ENCODE measurements at regions not wholly inside any gene's neighbourhood (a gene's known extent, or its start where the extent isn't known, plus 50 kb on each side); places are given as distances from the start of the nearest gene placed in this dataset.

DNA sequence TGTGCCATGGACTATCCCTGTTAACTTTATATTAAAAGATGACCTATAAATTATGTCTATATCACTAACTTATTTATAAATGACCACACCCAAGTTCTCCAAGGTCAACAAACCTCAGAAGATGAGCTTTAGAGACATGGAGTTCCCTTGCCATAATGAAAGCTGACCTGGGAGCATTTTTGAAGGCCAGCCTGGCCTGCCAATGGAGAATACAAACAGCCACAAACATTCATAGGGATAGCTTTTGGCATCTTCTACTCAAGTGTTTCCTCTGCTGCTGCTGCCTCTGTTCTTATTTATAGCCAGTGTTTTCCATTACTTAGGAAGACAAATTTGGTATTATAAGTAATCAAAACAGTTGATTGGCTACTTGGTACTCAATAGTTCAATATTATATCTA, 117.3 kb upstream of the ADAMTS19 start:
- no peak for FAIRE-seq

DNA sequence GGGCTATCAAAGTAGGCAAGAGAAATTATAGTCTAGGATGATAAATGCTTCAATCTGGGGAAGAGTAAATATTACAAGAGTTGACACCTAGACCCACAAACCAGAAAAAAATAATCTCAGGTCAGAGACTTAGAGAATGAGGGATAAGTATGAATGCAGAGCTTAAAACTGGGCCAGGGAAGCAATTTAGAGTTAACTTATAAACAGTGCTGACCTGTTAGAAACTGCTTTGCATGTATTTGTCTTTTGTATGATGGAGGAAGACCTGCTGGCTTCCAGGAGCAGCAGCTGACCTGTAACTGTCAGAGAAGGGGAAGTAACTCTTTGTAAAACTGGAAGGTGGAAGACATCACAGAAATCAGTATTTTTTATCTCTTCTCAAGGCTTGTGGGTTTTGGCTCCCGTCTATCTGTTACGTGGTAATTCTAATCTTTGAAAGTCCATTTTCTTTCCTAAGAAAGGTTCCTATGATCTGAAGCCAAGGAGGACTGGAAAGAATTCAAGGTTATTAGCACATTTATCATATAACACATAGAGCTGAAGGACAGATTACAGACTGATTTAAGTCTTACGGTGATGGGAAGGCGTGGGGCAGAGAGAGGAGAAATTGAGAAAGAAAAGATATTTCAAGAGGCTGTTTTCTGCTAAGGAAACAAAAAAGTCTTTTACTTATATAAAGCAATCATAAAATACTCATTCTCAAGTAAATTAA, 114.7 kb upstream of the ADAMTS19 start:
- no peak for FAIRE-seq

GRCh38 chr5:129356846-129357245, 103.3 kb upstream of the ADAMTS19 start:
- FAIRE-seq, result no peak

DNA sequence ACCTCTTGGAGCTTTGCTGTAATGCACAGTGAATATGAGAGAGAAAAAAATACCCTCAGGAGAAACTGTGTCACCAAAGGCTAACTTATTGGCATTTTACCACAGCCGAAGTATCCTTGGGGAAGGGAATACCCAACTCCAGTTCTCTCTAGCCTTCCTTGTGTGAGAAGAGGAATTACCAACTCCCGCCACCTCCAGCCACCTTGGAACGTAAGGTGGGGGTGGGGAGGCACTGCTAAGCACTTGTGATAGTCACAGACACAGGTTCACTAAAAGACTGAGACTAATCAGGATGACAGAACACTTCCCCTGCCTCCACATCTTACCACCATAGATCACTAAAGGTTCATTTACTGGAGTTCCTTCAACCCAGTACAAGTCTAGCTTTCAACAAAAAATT, 102.0 kb upstream of the ADAMTS19 start:
- FAIRE-seq, result no peak

DNA sequence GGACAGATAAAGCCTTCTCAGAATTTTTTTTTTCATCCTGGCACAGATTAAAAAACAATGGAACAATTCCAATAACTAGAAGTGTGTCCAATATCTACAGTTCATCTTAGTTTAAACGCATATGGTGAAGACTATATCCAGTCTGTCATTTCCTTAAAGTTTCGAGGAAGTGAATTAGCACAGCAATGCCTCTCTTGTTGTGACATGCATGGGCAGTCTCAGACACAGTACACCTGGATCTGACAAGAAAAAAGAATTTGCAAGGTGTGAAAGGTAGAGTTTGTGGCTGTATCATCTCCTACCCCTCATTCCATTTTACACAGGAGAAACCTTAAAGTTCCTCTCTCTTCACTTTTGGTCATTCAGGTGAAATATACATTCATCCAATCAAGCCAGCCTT, 100.6 kb upstream of the ADAMTS19 start:
- FAIRE-seq, result no peak

GRCh38 chr5:129361441-129362025, 98.6 kb upstream of the ADAMTS19 start:
- no peak for FAIRE-seq

DNA sequence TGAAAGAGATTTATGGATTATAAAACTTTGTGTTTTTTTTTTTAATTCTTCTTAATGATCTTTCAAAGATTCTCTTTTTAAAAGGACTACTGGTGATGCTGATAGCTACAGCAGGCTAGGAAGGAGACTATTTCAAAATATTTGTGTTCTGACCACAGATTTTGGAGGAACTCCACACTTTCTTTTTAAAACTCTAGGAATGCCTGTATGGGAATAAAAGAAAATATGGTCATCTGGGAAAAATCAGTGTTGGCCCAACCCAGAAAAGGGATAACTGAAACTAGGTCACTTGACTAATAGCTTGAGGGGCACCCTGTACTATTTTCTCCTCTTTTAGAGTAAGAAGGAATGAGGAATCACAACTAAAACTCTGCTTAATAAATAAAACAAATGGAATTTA, 97.6 kb upstream of the ADAMTS19 start:
- no peak for FAIRE-seq

- FAIRE-seq, result no peak
Measured at GRCh38 chr5:129363991-129364390, 96.1 kb upstream of the ADAMTS19 start.

GRCh38 chr5:129367883-129368282, 92.2 kb upstream of the ADAMTS19 start:
- no peak for FAIRE-seq

DNA sequence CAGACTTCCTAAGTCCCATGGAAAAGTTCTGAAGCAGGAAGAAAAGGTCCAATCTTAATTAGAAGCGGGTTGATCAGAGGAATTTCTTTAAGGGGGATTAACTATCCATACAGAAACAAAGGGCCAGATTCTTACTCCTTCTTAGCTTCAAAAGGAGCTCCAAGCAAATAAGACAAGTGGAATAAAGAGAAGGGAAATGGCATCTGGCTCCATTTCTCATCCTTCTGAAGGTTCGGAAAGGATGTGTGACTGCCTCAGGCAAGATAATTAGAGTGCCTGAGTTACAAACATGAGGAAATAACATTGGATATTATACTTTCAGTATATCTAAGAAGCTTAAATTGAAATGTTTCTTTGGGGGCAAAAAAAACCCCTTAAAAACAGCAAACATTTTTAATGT, 88.1 kb upstream of the ADAMTS19 start:
- no peak for FAIRE-seq

DNA sequence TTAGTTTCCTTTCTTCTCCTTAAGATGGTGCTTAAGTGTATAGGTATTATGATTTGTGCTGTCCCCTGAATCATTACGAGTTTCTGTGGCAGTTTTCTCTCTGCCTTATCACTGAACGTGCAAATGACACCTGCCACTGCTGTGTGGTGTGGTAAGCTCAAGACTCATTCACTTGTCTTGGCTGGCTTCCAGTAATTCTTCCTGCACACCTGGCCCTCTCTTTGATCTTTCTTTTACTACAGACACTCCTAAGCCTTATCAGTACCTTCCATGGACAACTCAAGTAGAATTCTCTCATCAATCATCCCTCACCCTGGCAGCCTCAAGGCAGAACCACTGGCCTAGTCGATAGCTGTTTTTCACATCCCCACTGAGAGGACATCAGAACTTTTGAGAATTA, 82.6 kb upstream of the ADAMTS19 start:
- FAIRE-seq, result no peak

DNA sequence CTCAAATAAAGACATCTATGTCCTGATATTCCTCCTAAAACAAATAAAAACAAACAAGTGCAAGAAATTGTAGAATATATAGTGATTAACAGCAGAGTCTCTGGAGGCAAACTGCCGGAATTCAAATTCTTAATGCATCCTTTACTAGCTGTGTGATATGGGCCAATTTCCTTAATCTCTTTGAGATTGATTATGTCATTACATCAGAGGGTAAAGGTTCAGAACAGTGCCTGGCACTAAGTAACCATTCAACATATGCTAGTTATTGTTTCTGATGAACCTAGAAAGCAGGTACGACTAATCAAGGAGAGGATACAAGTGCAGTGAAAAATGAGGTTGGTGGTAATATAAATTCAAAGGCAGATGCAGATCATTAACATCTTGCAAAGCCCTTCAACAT, 81.1 kb upstream of the ADAMTS19 start:
- FAIRE-seq, result no peak

- no peak for FAIRE-seq
Measured at GRCh38 chr5:129379406-129379805, 80.7 kb upstream of the ADAMTS19 start.

- FAIRE-seq, result no peak
Measured at GRCh38 chr5:129382921-129383672, 77.0 kb upstream of the ADAMTS19 start.

- FAIRE-seq, result no peak
Measured at GRCh38 chr5:129384193-129384592, 75.9 kb upstream of the ADAMTS19 start.

DNA sequence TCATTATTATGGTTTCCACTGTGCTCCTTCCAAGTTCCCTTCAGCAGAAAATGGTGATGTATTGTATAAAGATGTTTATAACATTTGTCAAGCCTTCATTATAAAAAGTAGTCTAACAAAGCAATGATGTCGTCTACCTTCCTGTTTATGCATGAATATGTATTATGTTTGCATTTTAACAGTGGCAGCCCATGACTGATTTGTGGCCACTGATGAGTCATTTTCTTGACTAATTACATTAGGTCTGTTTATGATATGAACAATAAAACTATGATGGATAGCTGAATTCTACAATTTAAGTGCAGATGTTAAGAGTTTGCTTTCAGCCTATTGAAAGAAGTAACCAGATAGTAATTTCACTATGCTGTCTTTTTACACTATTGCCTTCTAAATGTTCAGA, 75.4 kb upstream of the ADAMTS19 start:
- FAIRE-seq, result no peak

GRCh38 chr5:129387944-129388343, 72.2 kb upstream of the ADAMTS19 start:
- no peak for FAIRE-seq

- no peak for FAIRE-seq
Measured at GRCh38 chr5:129392681-129393080, 67.4 kb upstream of the ADAMTS19 start.

GRCh38 chr5:129395247-129395646, 64.9 kb upstream of the ADAMTS19 start:
- no peak for FAIRE-seq

- FAIRE-seq, result no peak
Measured at GRCh38 chr5:129398026-129398678, 61.9 kb upstream of the ADAMTS19 start.

GRCh38 chr5:129399069-129399468, 61.0 kb upstream of the ADAMTS19 start:
- FAIRE-seq, result no peak

- FAIRE-seq, result peak; percentile 24
Measured at GRCh38 chr5:129400395-129400983, 59.6 kb upstream of the ADAMTS19 start.

GRCh38 chr5:129405222-129405621, 54.9 kb upstream of the ADAMTS19 start:
- no peak for FAIRE-seq
